WTC11 (cell line): ENCODE measurements at regions not wholly inside any gene's neighbourhood (a gene's known extent, or its start where the extent isn't known, plus 50 kb on each side); places are given as distances from the start of the nearest gene placed in this dataset.

Experiments used
- ATF1 ChIP-seq: sonication (generic); formaldehyde crosslinking; IDR thresholded peaks from 2 replicates; pipeline ENCODE4 v1.8.1; 2023; ENCODE audit warnings: mild to moderate bottlenecking, moderate library complexity, missing genetic modification reagents
- CTCF ChIP-seq: fragments of 200-600 bp; IDR thresholded peaks from 2 replicates; pipeline ENCODE4 v1.8.0; 2022; ENCODE audit warnings: antibody characterized with exemption
- ESRRA ChIP-seq: sonication (generic); formaldehyde crosslinking; IDR thresholded peaks from 2 replicates; pipeline ENCODE4 v1.8.1; 2022; ENCODE audit warnings: mild to moderate bottlenecking, missing genetic modification reagents, borderline replicate concordance
- ETV6 ChIP-seq: sonication (generic); formaldehyde crosslinking; IDR thresholded peaks from 2 replicates; pipeline ENCODE4 v1.8.1; 2022; ENCODE audit warnings: mild to moderate bottlenecking, missing genetic modification reagents
- GABPB1 ChIP-seq: sonication (generic); formaldehyde crosslinking; IDR thresholded peaks from 2 replicates; pipeline ENCODE4 v1.8.1; 2023; ENCODE audit warnings: mild to moderate bottlenecking, missing genetic modification reagents
- KAT7 ChIP-seq: sonication (generic); formaldehyde crosslinking; IDR thresholded peaks from 2 replicates; pipeline ENCODE4 v1.8.1; 2023; ENCODE audit warnings: missing genetic modification reagents, mild to moderate bottlenecking, borderline replicate concordance
- OVOL2 ChIP-seq: fragments of 250-450 bp; sonication (Bioruptor Pico); IDR thresholded peaks from 2 replicates; pipeline ENCODE4 v1.9.0; 2021; ENCODE audit warnings: mild to moderate bottlenecking, borderline replicate concordance
- SMAD4 ChIP-seq: sonication (generic); formaldehyde crosslinking; IDR thresholded peaks from 2 replicates; pipeline ENCODE4 v1.8.0; 2022; ENCODE audit warnings: mild to moderate bottlenecking, missing genetic modification reagents
- STAT6 ChIP-seq: sonication (generic); formaldehyde crosslinking; conservative IDR thresholded peaks from 2 replicates; pipeline ENCODE4 v1.8.1; 2023; ENCODE audit warnings: mild to moderate bottlenecking, low read depth, missing genetic modification reagents, moderate library complexity
- ZNF219 ChIP-seq: sonication (generic); formaldehyde crosslinking; IDR thresholded peaks from 2 replicates; pipeline ENCODE4 v1.8.0; 2023; ENCODE audit warnings: missing genetic modification reagents, mild to moderate bottlenecking, borderline replicate concordance
- ZNF423 ChIP-seq: fragments of 250-450 bp; sonication (Bioruptor Pico); IDR thresholded peaks from 2 replicates; pipeline ENCODE4 v2.1.2; 2022; ENCODE audit warnings: mild to moderate bottlenecking, moderate library complexity

DNA sequence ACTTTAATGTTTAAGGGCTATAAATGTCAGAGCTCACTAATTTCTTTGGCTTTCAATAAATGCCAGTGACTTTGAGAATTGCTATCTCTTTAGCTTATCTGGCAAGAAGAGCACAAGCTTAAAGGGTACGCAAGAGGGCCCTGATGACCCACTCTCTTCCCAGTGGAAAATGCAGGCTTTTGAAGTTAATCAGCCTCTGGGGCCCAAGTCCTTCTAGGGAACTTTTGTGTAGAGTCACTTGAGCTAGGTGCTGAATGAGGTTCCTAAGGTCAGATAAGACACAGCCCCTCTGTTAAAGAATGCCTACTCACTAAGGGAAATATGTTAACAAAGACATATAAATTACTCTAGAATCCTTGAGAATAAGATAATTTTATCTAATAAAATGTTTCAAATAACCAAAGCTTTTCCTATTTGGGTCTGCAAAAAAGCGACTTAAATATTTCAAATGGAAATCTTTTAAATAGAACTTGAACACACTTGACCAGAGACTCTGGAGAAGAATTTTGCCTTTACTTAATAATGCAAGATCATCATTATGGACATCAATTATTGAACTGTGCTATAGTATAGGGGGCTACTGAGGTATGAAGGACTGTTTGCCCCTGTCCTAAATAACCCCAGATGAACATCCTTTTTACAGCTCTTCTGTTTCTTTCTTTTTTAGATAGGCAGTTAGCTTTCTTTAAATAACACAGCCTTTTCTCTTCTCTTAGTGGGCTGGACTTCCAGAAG is 430.1 kb downstream of the GBA3 start:
- TF ChIP-seq ETV6 (CRISPR knock-in tag): no peak
- TF ChIP-seq CTCF: no peak
- no peak for TF ChIP-seq KAT7
- TF ChIP-seq ESRRA (CRISPR knock-in tag): no peak
- TF ChIP-seq SMAD4 (CRISPR knock-in tag): no peak
- no peak for TF ChIP-seq ZNF423 (CRISPR knock-in tag)
- no peak for TF ChIP-seq GABPB1
- no peak for TF ChIP-seq ATF1 (CRISPR knock-in tag)
- TF ChIP-seq STAT6 (CRISPR knock-in tag): no peak
- TF ChIP-seq OVOL2: no peak
- no peak for TF ChIP-seq ZNF219 (CRISPR knock-in tag)
